Stimulated activated CD4-positive, alpha-beta T cell treated with anti-CD3 and anti-CD28 coated beads, Interleukin-15, amount 100 ng/mL, for 1 hour (primary cell): ENCODE measurements at regions not wholly inside any gene's neighbourhood (a gene's known extent, or its start where the extent isn't known, plus 50 kb on each side); places are given as distances from the start of the nearest gene placed in this dataset.

Experiments
- DNase-seq, 2 donors: peaks; one replicate each; pipeline ENCODE4 v3.0.0-alpha.2; 2020; ENCODE audit warnings: low read depth in 1 of 2, low spot score in 1 of 2

DNA sequence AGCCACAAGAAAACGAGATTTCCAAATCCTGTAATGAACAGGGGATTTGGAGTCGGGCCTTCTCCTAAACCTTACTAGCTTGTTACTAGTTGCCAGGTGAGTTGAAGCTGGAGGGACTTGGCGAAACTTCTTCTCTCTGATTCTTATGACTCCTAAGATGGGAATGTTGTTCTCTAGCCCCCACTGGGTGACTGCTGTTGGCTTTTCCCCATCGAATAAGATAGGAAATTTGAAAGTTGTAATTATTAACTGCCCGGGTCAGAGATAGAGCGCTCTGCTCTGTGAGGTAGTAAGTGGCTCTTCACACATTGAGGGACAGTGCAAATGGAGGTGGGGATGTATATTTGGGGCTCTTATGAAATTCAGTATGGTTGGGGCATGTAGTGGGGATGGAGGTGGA lies 111.2 kb upstream of the MBNL2 start:
- no peak for DNase-seq

DNA sequence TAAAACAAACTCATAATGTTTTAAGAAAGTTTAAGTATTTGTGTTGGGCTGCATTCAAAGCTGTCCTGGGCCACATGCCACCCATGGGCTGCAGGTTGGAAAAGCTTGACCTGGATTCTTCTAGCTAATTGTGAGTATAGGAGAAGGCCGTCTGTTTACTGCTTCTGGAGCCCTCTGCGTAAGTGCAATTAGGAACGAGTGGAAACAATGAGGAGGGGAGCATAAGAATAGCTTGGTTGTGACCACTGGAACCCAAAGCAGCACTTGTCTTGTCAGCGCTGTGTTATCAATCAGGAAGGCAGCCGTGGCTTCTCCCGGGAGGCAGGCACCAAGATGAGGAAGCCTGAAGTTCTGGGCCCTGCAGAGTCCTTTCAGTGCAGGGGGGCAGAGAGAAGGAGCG lies 110.4 kb upstream of the MBNL2 start:
- DNase-seq = no peak

DNA sequence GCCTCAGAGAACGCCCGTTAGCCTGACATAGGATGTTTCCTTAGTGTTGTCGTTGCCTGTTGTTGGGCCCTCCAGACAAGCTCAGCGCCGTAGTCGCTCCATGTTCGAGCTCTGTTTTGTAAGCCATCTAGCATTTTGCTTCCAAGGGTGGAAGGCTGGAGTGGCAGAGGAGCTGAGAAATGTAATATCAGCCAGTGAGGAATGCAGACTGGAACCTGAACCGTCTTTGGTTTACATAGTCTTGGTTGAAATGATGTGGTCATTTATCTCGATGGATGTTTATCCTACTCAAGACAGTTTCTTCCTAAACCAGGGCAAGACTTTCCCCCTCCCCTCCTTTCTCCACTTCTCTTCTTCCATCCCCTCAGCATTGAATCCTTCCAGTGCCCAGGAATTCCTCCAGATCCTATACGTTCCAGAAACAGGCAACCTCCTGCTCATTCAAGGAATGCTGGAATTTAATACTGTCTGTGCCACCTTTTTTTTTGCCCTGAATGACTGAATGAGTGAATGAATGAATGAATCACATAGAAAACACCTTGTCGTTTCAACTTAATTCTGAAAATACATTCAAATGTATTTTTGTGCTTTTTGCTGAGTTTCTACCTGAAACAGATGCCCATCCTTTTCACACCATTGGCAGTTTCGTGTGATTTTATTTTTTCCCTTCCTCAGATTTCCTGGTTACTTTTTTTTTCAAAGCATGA lies 109.5 kb upstream of the MBNL2 start:
- DNase-seq = no peak

DNA sequence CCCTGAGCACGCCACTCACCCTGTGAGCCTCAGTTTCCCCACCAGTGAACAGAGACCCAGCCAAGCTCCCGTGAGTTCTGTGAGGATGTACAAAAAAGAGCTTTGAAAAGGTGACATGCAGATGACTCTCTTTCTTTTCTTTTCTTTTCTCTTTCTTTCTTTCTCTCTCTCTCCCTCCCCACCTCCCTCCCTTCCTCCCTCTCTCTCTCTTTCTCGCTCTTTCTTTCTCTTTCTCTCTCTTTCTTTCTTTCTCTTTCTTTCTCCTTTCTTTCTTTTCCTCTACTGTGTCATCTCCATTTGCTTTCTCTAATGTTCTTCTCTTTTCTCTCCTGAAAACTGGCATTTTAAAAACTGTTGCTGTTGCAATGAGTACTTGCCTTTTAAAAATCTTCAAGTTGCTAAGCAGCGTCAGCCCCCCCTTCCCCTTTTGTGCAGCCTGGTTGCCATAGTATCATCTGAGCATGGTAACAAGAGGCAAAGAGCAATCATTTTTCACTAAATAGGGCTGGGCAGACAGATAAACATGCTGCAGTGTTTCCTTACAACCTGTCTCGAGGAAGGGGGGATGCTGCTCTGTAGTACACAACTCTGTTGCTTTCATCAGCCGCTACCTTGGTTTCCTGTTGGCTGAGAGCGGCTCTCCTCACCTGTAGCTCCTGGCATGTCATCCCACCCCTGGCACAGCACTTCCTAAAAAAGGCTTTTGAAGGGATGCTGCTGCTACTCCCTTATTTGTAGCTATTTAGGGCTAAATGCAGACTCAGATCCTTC lies 108.7 kb upstream of the MBNL2 start:
- no peak for DNase-seq

DNA sequence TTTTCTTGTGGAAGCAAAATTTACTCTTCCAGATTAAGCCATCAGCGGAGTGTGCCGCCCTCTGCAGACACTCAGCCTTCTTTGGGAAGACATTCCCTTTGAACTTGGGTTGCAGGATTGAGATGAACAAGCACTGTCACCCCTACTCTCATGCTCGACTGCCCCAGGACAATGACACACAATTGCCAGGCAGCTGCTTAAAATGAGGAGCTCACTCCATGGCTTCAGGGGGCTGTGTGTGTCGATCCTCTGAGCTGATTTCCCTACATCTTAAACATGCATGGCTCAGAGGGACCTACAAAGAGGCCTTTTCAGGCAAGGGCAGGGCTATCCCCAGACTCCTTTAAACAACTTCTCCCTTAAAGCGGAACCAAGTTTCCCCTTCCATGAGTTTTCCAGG lies 107.5 kb upstream of the MBNL2 start:
- DNase-seq = no peak

DNA sequence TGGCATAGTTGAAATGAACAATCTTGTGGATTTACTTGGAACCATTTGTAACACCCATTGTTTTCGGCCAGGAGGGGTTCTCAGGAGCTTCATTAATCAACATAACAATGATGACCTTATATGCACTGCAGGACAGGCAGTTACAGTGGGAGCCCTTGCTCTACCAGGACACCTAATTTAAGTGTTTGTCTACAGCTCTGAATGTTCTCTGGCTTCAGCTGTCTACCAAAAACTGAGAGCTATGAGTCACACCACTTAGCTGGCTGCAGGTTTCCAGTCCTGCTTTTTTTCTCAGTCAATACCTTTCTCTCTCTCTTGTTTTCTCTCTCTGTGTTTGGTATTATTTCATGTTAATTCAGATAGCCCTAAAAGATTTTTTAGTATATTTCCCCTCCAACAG lies 105.4 kb upstream of the MBNL2 start:
- no peak for DNase-seq

DNA sequence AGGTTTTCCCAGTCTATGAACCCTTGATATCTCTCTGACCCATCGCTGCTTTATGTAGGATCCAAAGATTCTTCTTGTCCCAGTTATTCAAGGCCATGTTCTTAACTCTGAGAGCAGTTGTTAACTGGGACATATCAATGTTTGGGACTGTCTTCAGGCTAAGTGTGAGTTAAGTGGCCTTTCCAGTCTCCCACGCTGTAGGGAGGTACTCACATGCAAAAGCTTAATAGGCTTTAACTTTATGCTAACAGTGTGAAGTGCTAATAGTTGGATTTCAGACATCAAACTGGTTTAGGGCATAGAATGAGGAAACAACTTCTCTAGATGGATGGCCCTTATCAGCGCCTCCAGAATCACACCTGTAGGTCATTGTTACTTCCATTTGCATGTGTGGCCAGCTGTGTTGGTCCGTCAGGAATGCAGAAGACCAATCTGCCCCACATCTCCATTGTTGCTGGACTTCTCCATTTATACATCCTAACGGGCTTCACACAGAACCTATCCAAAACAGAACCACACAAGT lies 104.7 kb upstream of the MBNL2 start:
- no peak for DNase-seq

DNA sequence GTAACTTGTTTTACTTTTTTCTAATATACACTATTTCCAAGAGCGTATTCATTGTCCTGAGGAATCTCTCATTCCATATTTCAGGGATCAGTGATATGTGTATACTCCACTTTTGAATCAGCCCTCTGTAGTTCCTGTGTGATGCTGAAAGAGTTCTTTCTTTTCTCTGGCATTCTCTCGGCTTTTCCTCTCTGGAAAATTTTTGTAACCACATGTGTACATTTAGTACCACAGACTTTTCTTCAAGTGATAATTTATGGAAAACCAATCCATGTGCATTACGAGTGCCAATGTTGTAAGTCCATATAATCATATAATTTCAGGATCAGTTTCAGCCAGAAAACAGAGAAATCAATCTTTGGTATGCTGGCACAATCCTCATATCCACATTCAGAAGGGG lies 102.2 kb upstream of the MBNL2 start:
- no peak for DNase-seq

DNA sequence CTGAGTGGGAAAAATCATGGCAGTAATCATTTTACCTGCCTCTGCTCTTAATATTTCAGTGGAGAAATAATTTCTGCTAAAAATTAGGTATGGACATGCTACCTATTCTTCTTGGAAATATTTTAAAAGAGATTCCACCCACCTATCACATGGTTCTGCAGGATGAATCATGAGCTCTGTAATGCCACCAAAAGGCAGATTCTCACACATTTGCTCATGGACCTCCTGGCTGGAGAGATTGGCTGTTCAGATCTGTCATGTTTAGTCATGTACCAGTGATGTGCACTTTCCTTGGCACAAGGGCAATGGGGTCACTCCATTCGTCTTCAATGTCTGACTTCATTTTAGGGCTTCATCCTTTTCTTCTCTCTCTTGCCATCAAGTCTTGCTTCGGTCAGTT lies 101.8 kb upstream of the MBNL2 start:
- DNase-seq = no peak

DNA sequence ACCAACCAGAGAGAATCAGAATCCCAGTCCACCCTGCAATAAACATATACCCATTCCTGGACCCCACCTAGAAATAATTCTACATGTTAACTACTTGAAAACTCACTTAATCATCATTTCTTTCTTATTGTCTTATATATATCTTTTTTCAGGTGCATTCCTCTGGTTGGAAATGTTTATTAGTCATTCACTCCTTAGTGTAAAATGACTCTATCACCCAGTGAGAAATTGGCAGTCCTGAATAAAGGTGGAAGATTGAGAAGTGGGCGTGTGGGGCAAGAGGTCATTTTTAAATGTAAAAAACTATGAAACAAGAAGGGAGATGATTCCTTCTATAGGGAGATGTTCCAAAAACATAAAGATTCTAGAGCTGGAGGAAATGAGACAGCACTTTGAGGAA lies 101.2 kb upstream of the MBNL2 start:
- DNase-seq = no peak

DNA sequence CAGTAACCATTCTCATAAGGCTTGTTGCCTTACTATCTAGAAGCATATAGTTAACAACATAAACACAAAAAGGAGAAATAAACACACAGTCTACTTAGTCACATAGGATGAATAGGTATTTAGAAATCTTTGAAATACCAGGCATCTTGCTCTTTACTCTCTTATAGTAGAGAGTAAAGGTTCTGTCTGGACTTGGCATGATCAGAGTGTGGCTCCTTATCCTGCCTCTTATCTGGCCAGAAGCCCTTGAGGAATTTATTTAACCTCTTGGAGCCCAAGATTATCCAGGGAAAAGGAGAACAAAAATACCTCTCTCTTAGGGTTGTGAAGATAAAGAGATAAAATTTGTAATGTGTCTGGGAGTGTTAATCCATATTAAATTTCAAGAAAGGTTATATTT lies 100.2 kb upstream of the MBNL2 start:
- DNase-seq = no peak

DNA sequence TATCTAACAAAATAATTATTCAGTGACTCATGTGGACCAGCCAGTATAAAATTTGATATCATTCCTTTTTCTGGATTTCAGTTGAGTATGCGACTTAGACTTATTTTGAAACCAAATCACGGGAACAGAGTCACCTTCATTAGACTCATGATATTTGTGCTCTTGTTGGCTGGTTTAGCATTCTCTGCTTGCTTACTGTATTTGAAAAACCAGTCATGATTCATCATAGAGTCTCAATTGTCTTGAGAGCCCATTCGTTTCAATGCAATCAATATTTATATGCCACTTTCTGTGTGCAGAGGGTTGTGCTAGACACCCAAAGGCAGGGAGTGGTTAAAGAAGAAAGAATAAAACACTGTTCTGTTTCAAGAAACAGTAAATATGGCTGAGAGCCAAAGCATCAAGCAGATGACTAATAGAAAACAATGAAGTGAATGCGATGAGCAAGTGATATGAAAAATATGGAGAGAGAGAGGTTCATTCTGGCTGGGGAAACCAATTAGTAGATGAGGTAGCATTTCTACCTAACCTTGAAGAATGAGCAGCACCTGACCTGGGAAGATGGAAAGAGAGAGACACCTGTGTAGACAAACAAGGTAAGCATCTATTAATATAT lies 99.6 kb upstream of the MBNL2 start:
- no peak for DNase-seq

DNA sequence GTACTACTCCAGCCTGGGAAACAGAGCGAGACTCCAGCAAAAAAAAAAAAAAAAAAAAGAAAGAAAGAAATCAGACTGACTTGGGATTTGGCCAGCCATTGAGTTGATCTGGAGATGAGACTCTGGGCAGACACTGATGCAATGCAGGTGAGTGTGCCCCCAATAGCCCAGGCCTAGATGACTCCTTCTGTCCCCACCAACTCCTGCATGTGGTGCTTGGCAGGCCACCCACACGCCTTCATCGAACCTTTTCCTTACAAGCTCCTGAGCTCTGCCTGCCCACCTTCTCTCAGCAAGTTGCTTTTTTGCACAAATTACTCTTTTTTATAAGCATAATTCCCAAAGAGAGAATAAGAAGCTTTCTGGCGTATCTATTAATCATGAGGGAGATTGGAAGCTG lies 97.9 kb upstream of the MBNL2 start:
- DNase-seq = no peak

DNA sequence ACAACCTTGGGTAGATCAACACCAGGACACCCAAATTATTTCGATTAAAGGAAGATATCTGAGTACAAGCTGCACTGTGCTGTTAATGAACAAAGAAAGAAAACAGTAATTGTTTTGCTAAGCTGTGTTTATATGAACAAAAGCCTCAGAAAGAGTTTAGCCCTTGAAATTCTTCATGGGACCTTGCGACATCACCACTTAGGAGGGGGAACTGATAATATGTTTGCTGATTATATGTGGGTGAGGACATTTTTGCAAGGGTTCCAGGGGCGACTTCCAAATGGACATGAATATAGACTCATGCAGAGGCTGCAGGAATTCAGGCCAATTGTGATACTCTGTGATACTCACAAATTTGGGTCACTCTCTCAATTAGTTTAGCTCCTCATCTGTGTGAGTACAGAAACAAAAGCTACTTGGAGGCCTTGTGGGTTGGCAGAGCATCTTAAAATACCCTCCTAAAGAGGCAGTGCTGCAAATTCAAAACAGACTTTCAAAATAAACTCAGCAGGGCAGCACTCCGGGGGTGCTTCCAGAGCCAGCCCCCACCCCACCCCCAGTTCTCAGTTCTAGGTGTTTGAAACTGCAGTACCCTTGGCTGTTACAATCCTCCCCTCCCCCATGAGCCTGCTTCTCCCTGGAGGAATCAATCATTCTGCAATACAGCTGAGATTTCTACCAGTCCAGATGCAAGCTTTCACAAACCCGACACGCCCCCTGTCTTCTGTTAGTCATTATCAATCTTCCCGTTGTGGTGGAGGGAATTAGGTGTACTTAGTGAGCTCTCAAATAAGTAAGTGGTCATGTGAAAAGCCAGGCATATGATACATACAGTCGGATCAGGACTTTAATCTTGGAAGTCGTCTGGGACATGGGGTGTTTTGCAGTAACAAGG lies 97.0 kb upstream of the MBNL2 start:
- no peak for DNase-seq

DNA sequence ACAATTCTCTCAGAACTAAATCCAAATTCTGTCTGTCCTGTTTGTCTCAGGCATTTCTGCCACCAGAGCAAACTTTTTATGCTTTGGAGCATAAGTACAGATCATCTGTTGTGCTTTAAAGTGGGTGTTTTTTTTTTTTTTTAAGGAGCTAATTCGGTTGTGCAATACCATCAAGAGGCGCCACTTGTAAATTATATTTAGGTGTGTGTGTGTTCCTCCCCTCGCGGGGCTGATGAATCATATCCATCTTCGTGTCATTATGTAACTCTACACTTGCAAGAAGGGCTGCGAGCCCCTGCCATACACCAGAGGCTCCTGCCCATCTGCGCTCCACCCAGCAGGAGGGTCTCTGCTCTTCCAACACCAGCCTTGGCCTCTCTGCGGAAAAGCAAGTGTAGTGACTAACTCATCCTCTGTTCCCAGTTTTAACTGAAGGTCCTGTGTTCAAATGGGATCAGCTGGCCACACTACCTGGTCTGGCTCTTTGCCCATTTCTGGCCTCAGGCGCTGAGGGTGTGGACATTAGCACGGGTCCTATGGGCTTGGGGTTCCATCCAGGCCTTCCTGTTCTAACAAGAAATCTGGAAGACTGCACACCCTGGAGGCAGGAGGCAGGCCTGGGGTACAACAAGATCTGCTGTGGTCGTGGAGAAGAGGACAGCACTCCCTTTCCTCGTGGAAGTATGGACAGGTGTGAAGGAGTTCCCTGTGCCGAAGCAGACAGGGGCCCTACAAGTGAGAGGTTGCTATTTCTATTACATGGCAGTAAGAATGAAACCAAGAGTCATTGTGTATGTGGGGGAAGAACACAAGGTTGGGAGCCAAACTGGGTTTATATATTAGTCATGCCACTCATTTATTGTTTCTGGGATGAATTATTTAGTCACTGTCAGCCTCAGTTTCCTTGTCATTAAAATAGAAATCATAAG lies 96.1 kb upstream of the MBNL2 start:
- no peak for DNase-seq

DNA sequence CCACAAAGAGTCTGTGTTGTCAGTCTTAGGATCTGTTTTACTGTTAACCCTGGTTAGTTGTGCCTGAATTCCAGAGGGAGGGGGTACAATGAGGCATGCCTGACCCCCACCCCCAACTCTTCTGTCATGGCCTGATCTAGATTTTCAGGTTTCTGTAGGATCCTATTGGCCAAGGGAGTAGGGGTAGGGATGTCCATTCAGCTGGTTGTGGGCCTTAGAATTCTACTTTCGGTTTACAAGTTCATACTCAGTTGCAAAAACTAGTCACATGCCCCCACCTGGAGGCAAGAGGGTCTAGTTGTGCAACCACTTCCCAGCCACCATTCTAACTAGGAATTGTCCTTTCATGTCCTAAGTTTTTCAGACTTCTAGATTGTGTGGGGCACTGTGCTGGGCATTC lies 94.3 kb upstream of the MBNL2 start:
- no peak for DNase-seq

DNA sequence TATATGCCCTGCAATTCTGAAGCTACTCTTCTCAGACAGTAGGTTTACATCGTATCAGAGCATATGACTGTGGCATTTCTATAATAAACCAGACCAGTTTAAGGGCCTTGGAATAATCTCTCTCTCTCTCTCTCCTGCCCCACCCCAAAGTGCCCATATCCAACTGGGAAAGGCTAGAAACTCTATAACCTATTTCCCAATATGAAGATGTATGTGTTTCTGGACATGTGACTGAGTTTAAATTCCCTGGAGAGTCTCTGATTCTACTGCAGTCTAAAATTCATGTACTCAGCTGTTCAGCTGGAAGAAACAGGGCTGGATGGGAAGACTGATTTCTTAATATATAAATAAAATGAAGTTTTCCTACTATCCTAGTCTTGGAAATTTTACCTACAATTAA lies 91.9 kb upstream of the MBNL2 start:
- DNase-seq = no peak

DNA sequence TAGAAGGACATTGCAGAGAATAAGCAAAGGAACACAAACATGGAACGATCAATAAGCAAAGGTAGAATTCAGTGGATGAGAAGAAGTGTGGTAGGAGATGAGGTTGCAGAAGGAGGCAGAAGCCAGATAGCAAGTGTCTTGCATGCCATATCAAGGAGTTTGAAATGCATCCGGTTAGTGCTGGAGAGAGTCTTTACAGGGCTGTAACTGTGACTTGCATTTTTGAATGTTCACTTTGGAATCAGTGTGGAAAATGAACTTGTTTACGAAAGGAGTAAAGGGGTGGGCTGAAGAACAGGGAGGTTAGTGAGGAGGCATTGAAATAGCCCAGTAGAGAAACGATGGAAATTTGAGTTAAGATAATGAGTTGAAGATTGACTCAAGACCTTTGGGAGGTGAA lies 90.7 kb upstream of the MBNL2 start:
- DNase-seq = no peak

DNA sequence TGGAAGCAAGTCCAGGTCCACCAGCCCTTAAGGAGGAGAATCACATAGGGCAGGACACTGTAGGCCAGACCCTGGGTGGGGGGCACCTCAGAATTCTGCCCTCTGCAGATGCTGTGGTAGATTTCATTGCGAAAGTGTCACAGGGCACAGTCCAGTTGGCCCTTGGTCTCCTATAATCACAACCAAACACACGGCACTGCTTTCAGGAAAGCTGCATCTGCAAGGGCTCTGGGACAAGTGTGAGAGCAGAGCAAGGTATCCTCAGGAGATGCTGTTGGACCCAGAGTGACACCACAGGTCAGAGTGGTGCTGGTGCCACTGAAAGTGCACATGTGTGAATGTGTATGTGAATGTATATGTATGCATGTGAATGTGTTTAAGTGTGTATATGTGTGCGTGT lies 88.6 kb upstream of the MBNL2 start:
- DNase-seq = no peak

DNA sequence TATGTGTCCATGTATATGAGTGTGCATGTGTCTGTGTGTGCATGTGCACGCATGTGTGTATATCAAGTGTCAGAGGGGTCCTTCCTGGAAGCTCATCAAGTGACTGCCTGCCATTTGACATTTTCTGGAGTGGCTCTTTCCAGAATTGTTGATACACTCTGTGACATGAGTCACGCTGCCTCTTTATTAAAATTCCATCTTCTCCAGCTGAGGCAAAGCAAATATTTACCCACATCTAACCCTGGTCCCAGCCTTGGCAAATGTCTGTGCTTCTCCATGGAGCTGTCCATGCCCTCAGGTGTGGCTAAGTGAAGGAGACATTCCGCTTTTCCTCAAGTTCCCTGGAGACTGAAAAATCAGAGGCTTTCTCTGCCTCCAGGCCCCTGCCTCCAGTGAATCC lies 88.2 kb upstream of the MBNL2 start:
- DNase-seq = no peak
